ENCODE measurements at regions not wholly inside any gene's neighbourhood (a gene's known extent, or its start where the extent isn't known, plus 50 kb on each side); places are given as distances from the start of the nearest gene placed in this dataset.

- no peak for TF ChIP-seq CTCF (IDR thresholded peaks at IDR 0.05)
Observed at GRCh38 chr2:220159738-220160137, 532.3 kb downstream of the SLC4A3 start.

- TF ChIP-seq CTCF (IDR thresholded peaks at IDR 0.05): no peak
Observed at GRCh38 chr2:220162320-220162719, 534.9 kb downstream of the SLC4A3 start.

- no peak for TF ChIP-seq CTCF (IDR thresholded peaks at IDR 0.05)
Observed at GRCh38 chr2:220163486-220163885, 536.1 kb downstream of the SLC4A3 start.

- peak; percentile 52; the same call in 1 of the 2 replicates for TF ChIP-seq CTCF (IDR thresholded peaks at IDR 0.05)
Observed at GRCh38 chr2:220165401-220165800, 538.0 kb downstream of the SLC4A3 start.

- no peak for TF ChIP-seq CTCF (IDR thresholded peaks at IDR 0.05)
Observed at GRCh38 chr2:220166616-220167015, 539.2 kb downstream of the SLC4A3 start.

GRCh38 chr2:220167956-220168355 is 540.5 kb downstream of the SLC4A3 start:
- TF ChIP-seq CTCF (IDR thresholded peaks at IDR 0.05): no peak

- no peak for TF ChIP-seq CTCF (IDR thresholded peaks at IDR 0.05)
Observed at GRCh38 chr2:220168891-220169546, 541.6 kb downstream of the SLC4A3 start.

GRCh38 chr2:220174826-220175225 is 547.4 kb downstream of the SLC4A3 start:
- TF ChIP-seq CTCF (IDR thresholded peaks at IDR 0.05): no peak

Measured in LNCAP (cell line).